ENCODE measurements at regions not wholly inside any gene's neighbourhood (a gene's known extent, or its start where the extent isn't known, plus 50 kb on each side); places are given as distances from the start of the nearest gene placed in this dataset.

GRCh38 chr19:30070968-30071632 is 129.1 kb downstream of the URI1 start:
- Mint-ChIP-seq H3K9me3 (peaks cover 4% of the 10 kb centered on the region), H3K36me3 (no peaks in the 10 kb centered on the region), H3K27ac (peak overlapping the region; percentile 43), H3K4me3 (no peak overlapping the region), H3K27me3 (ENCODE audit: low read depth) (peaks cover 2% of the 10 kb centered on the region), H3K4me1 (peaks cover 8% of the 10 kb centered on the region)
- TF ChIP-seq, protein P1, sequence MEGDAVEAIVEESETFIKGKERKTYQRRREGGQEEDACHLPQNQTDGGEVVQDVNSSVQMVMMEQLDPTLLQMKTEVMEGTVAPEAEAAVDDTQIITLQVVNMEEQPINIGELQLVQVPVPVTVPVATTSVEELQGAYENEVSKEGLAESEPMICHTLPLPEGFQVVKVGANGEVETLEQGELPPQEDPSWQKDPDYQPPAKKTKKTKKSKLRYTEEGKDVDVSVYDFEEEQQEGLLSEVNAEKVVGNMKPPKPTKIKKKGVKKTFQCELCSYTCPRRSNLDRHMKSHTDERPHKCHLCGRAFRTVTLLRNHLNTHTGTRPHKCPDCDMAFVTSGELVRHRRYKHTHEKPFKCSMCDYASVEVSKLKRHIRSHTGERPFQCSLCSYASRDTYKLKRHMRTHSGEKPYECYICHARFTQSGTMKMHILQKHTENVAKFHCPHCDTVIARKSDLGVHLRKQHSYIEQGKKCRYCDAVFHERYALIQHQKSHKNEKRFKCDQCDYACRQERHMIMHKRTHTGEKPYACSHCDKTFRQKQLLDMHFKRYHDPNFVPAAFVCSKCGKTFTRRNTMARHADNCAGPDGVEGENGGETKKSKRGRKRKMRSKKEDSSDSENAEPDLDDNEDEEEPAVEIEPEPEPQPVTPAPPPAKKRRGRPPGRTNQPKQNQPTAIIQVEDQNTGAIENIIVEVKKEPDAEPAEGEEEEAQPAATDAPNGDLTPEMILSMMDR (IDR thresholded peaks at IDR 0.05; ENCODE audit: unreplicated experiment), result no peak
- DNase-seq (ENCODE audit: low spot score in 2 of 2, unreplicated experiment in 2 of 2), result no peak

DNA sequence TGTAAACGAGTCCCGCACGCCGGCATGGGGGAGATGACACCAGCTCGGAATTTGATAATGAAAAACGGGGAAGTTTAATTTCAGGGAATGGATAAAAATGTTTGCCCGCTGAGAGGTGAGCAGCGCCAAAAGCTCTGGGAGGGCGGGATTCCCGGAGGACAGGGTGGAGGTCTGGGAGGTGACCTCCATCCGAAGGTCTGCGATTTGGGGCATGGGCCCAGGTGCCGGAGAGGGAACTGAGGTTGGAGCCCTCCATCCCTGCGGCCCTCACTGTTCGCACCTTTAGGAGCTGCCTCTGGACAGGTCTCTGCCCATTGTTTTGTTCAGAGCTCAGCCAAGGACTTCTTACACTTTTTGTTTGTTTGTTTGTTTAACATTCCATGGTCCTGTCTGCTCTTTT is 129.8 kb downstream of the URI1 start:
- Mint-ChIP-seq H3K27ac (peak overlapping the region; percentile 43), H3K36me3 (no peaks in the 10 kb centered on the region), H3K27me3 (ENCODE audit: low read depth) (peaks cover 2% of the 10 kb centered on the region), H3K9me3 (peaks cover 4% of the 10 kb centered on the region), H3K4me1 (peaks cover 8% of the 10 kb centered on the region), H3K4me3 (no peak overlapping the region)
- TF ChIP-seq, protein P1 (IDR thresholded peaks at IDR 0.05; ENCODE audit: unreplicated experiment), result no peak
- DNase-seq (ENCODE audit: low spot score in 2 of 2, unreplicated experiment in 2 of 2), result no peak

DNA sequence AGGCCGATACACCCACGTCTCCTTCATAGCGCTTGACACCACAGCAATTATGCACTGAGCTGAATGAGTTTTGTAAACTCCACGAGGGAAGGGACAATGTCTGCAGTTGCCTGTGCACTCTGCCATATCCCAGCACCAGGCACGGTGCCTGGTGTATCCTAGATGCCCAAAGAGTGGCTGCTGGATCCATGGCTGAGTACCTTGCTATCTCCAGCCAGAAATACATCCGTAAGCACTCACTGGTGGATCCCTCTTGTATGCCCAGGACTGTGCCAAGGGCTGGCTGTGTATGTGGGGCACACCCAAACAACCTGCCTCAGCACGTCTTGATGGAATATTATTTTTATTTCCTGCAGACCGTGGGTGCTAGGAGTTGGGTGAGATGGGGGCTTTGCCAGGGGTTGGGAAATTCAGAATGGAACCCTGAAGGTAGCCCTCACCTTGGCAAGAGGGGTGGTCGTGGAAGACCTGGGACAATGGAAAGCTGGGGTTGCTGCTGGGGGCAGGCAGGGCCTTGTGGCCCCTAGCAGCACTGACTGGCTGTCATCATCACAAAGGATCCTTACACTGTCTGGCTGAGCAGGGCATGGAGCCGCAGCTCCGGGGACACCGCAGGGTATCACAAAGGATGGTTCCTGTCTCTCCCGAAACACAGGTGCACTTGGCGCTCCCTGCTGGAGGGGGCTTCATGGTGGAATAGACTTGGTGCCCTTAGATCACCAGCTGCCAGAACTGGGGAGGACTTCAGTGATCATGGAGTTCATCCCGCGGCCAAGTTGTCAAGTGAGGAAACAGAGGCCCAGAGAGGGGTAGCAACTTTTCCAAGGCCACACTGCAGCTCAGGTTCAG is 131.3 kb downstream of the URI1 start:
- Mint-ChIP-seq H3K4me1 (peaks cover 8% of the 10 kb centered on the region), H3K9me3 (peaks cover 3% of the 10 kb centered on the region), H3K4me3 (no peak overlapping the region), H3K27ac (no peak overlapping the region), H3K36me3 (no peaks in the 10 kb centered on the region), H3K27me3 (ENCODE audit: low read depth) (peaks cover 2% of the 10 kb centered on the region)
- DNase-seq (ENCODE audit: low spot score in 2 of 2, unreplicated experiment in 2 of 2), result no peak
- TF ChIP-seq, protein P1 (IDR thresholded peaks at IDR 0.05; ENCODE audit: unreplicated experiment), result no peak

DNA sequence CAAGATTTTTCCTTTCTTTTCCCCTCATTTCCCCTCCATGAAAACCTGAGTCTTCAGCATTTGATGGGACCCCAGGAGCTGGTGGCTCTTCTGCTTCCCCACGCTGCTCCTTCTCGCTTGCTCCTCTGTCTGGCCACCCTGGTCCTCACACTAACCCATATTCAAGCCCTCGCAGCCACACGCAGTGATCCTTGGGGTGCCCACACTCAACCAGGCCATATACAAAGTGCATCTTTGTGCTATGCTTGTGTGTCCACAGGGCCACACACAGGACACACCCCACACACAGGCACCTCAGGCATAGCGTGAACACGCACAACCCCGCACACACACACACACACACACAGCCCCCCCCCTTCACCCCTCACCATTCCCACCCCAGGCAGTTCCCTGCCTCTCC is 132.1 kb downstream of the URI1 start:
- H3K4me3 Mint-ChIP-seq, result no peak overlapping the region
- no peak overlapping the region for H3K27ac Mint-ChIP-seq
- no peaks in the 10 kb centered on the region for H3K36me3 Mint-ChIP-seq
- H3K9me3 Mint-ChIP-seq, result peaks cover 2% of the 10 kb centered on the region
- H3K4me1 Mint-ChIP-seq, result peaks cover 8% of the 10 kb centered on the region
- TF ChIP-seq, protein P1 (IDR thresholded peaks at IDR 0.05; ENCODE audit: unreplicated experiment), result no peak
- peaks cover 5% of the 10 kb centered on the region for H3K27me3 Mint-ChIP-seq (ENCODE audit: low read depth)
- DNase-seq (ENCODE audit: low spot score in 2 of 2, unreplicated experiment in 2 of 2), result no peak

GRCh38 chr19:30074741-30075715 is 133.0 kb downstream of the URI1 start:
- peaks cover 10% of the 10 kb centered on the region for H3K27me3 Mint-ChIP-seq (ENCODE audit: low read depth)
- no peak overlapping the region for H3K4me3 Mint-ChIP-seq
- H3K4me1 Mint-ChIP-seq, result peaks cover 8% of the 10 kb centered on the region
- DNase-seq (ENCODE audit: low spot score in 2 of 2, unreplicated experiment in 2 of 2), result no peak
- no peak overlapping the region for H3K27ac Mint-ChIP-seq
- H3K9me3 Mint-ChIP-seq, result peaks cover 10% of the 10 kb centered on the region
- H3K36me3 Mint-ChIP-seq, result peaks cover 4% of the 10 kb centered on the region
- TF ChIP-seq, protein P1 (IDR thresholded peaks at IDR 0.05; ENCODE audit: unreplicated experiment), result no peak

Measured in mesothelial cell of epicardium (in vitro differentiated cells).